ENCODE measurements at regions not wholly inside any gene's neighbourhood (a gene's known extent, or its start where the extent isn't known, plus 50 kb on each side); places are given as distances from the start of the nearest gene placed in this dataset.

DNA sequence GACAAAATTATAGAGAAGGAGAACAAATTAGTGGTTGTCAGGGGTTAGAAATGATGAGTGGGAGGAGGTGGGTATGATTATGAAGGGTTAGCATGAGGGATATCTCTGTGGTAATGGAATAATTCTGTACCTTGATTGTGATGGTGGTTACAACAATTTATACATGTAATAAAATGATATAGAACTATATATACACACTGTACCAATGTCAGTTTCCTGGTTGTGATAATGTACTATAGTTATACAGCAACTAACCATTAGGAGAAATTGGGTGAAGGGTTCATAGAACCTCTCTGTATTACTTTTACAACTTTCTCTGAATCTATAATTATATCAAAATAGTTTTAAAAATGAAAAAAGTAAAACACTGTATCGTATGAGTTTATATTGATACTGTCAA is 148.1 kb downstream of the ZNF621 start:
- Histone ChIP-seq H3K4me3 (no peak overlapping the region), H3K27ac (no peak overlapping the region), H3K9me3 (ENCODE audit: low read depth, low read length) (no peaks in the 10 kb centered on the region), H3K9ac (ENCODE audit: insufficient read length) (no peak overlapping the region), H3K36me3 (ENCODE audit: insufficient read depth, low read length) (no peaks in the 10 kb centered on the region)
- TF ChIP-seq POLR2AphosphoS5 (IDR thresholded peaks at IDR 0.05; ENCODE audit: borderline replicate concordance, low read depth, low read length) (no peak), EZH2 (IDR thresholded peaks at IDR 0.05) (no peak), FOXP2 (optimal IDR thresholded peaks at IDR 0.05; ENCODE audit: control extremely low read depth, extremely low read length, insufficient read depth) (no peak)
- no peak for DNase-seq (ENCODE audit: low read depth, low spot score)

DNA sequence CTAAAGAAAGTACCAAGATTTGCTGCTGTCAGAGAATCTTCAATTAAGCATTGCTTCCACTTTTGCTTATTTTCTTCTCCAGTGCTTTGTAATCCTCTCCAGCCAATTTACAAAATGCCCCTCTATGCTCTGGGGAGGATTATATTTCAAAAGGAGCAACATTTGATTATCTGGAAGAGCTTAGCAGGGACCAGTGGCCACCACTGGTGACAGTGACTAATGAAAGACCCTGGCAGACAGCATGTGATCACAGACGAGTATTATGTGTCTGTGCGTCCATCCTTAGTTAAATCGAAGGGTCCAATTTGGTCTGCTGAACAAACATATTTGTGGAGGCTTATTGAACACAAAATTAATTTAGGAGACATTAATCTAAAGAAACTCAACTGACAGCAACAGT is 152.6 kb downstream of the ZNF621 start:
- Histone ChIP-seq H3K36me3 (ENCODE audit: insufficient read depth, low read length) (no peaks in the 10 kb centered on the region), H3K9me3 (ENCODE audit: low read depth, low read length) (no peaks in the 10 kb centered on the region), H3K9ac (ENCODE audit: insufficient read length) (no peak overlapping the region), H3K27ac (no peak overlapping the region), H3K4me3 (no peak overlapping the region)
- DNase-seq (ENCODE audit: low read depth, low spot score) = no peak
- TF ChIP-seq FOXP2 (optimal IDR thresholded peaks at IDR 0.05; ENCODE audit: control extremely low read depth, extremely low read length, insufficient read depth) = no peak
- no peak for TF ChIP-seq POLR2AphosphoS5 (IDR thresholded peaks at IDR 0.05; ENCODE audit: borderline replicate concordance, low read depth, low read length)
- TF ChIP-seq EZH2 (IDR thresholded peaks at IDR 0.05) = no peak

DNA sequence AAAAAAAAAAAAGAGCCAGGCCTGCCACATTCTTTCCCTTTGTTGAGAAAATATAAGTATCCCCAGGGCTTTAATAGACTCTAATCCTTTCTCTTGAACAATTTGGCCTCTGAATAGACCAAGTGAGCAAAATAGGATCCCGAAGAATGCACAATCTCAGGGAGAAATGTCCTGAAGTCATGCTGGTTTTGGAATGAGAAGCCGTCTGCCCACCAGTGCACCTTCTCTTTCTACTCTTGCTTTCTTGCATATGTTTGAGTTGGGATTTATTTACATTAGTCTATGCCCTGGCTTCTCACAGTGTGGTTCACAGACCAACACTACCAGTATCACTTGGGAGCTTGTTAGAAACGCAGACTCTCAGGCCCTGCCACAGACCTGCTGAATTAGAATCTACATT is 153.0 kb downstream of the ZNF621 start:
- no peaks in the 10 kb centered on the region for H3K9me3 ChIP-seq (ENCODE audit: low read depth, low read length)
- TF ChIP-seq POLR2AphosphoS5 (IDR thresholded peaks at IDR 0.05; ENCODE audit: borderline replicate concordance, low read depth, low read length) = no peak
- TF ChIP-seq FOXP2 (optimal IDR thresholded peaks at IDR 0.05; ENCODE audit: control extremely low read depth, extremely low read length, insufficient read depth) = no peak
- TF ChIP-seq EZH2 (IDR thresholded peaks at IDR 0.05) = no peak
- H3K9ac ChIP-seq (ENCODE audit: insufficient read length) = no peak overlapping the region
- DNase-seq (ENCODE audit: low read depth, low spot score) = no peak
- H3K36me3 ChIP-seq (ENCODE audit: insufficient read depth, low read length) = no peaks in the 10 kb centered on the region
- no peak overlapping the region for H3K4me3 ChIP-seq
- no peak overlapping the region for H3K27ac ChIP-seq

DNA sequence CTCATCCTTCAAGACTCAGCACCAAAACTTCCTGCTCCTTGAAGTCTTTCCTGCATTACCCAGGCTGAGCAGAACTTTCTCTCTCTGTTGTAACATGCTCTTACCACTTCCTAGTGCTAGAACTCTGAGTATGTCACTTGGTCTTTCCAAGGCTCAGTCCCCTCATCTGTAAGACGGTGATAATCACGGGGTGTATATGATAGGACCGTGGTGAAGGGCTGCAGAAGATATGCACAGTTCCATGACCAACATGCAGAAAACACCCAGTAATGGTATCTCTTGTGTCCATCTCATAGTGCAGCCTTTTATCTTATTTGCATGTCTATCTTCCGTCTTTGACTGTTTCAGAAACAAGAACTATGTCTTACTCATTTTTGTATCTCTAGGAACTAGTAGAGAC is 154.5 kb downstream of the ZNF621 start:
- no peaks in the 10 kb centered on the region for H3K36me3 ChIP-seq (ENCODE audit: insufficient read depth, low read length)
- H3K4me3 ChIP-seq = no peak overlapping the region
- no peaks in the 10 kb centered on the region for H3K9me3 ChIP-seq (ENCODE audit: low read depth, low read length)
- H3K9ac ChIP-seq (ENCODE audit: insufficient read length) = no peak overlapping the region
- TF ChIP-seq FOXP2 (optimal IDR thresholded peaks at IDR 0.05; ENCODE audit: control extremely low read depth, extremely low read length, insufficient read depth) (no peak), EZH2 (IDR thresholded peaks at IDR 0.05) (no peak), POLR2AphosphoS5 (IDR thresholded peaks at IDR 0.05; ENCODE audit: borderline replicate concordance, low read depth, low read length) (no peak)
- H3K27ac ChIP-seq = no peak overlapping the region
- DNase-seq (ENCODE audit: low read depth, low spot score) = no peak

DNA sequence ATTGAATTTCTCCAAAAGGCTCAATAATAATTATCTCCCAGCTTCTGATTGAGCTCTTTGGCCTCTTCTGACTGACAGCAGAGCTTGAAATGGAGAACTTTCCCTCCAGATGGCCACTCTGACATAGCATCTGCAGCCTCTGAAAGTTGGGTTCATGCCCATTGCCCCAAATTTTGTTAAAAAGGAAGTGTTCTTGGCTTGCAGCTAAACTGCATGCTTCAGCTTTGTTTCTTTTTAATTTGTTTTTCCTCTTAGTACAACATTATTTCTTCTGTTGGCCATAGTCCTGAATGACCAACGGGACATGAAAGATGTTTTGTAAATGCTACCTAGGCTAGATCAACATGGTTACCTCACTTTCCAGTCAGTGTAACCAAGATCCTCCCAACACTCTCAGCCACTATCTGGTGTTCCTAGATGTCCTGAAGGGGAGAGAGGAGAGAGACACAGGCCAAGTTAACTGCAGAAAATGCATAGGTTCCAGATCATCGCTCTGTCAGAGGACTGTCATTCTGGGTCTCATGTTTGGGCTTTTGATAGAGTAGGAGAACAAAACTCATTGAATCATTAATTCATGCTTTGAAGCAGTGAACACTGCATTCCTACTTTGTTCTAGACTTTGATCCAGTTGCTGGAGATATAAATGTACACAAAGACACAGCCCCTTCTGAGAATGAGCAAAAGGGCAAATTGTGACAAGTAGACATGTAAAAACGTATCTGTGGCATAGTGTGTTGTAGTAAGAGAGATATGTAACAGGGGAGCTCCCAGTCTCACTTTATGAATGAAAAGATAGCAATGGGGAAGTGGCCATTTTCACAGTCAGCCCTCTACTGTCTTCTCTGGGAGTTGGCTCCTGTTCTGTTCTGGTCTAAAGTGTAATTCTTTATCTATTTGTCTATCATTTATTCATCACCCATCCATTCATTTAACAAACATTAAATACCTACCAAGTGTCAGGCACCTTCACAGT is 156.2 kb downstream of the ZNF621 start:
- DNase-seq (ENCODE audit: low read depth, low spot score) = no peak
- no peak for TF ChIP-seq POLR2AphosphoS5 (IDR thresholded peaks at IDR 0.05; ENCODE audit: borderline replicate concordance, low read depth, low read length)
- TF ChIP-seq FOXP2 (optimal IDR thresholded peaks at IDR 0.05; ENCODE audit: control extremely low read depth, extremely low read length, insufficient read depth) = no peak
- no peak for TF ChIP-seq EZH2 (IDR thresholded peaks at IDR 0.05)

DNA sequence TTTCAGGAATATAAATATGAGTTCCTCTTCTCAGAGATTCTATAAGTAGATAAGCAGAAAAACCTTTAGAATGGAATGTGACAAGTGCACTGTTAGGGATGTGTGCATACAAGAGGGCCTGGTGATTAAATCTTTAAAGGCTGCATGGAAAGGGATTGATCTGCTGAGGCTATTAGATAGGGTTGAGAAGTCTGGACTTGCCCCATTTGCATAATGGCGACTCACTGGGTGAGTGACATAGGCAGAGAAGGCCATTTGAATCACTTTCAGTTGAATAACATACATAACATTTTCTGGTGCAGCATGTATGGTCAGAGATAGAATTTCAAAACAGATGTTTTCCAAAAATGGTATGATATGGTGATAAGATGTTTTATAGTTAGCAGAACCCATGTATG is 156.9 kb downstream of the ZNF621 start:
- Histone ChIP-seq H3K9me3 (ENCODE audit: low read depth, low read length) (no peaks in the 10 kb centered on the region), H3K4me3 (no peak overlapping the region), H3K9ac (ENCODE audit: insufficient read length) (no peak overlapping the region), H3K27ac (no peak overlapping the region), H3K36me3 (ENCODE audit: insufficient read depth, low read length) (no peaks in the 10 kb centered on the region)
- no peak for TF ChIP-seq POLR2AphosphoS5 (IDR thresholded peaks at IDR 0.05; ENCODE audit: borderline replicate concordance, low read depth, low read length)
- DNase-seq (ENCODE audit: low read depth, low spot score) = no peak

More for the DNA sequence above, 156.2 kb downstream of the ZNF621 start:
- no peaks in the 10 kb centered on the region for H3K36me3 ChIP-seq (ENCODE audit: insufficient read depth, low read length)
- no peaks in the 10 kb centered on the region for H3K9me3 ChIP-seq (ENCODE audit: low read depth, low read length)
- H3K9ac ChIP-seq (ENCODE audit: insufficient read length) = no peak overlapping the region
- H3K4me3 ChIP-seq = no peak overlapping the region
- H3K27ac ChIP-seq = no peak overlapping the region

DNA sequence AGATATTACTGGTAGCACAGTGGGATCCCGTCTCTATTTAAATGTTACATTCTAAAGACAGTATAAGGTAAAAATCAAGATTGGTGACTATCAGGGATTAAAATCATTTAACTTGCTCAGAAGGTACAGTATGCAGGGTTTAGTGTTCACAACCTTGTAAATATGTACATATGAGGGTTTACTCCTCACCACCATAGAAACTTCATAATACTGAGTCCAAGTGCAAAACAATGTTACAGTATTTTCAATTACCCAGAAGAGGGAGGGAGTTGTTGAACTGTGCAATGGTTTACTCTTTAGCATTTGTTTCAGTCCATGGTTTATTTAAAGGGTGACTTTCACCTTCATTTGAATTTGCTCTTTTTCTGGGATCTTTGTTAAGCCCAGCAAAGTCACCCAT is 165.1 kb downstream of the ZNF621 start:
- no peak for DNase-seq (ENCODE audit: low read depth, low spot score)
- Histone ChIP-seq H3K4me3 (no peak overlapping the region), H3K9me3 (ENCODE audit: low read depth, low read length) (no peaks in the 10 kb centered on the region), H3K27ac (no peak overlapping the region), H3K36me3 (ENCODE audit: insufficient read depth, low read length) (no peaks in the 10 kb centered on the region), H3K9ac (ENCODE audit: insufficient read length) (no peak overlapping the region)
- TF ChIP-seq FOXP2 (optimal IDR thresholded peaks at IDR 0.05; ENCODE audit: control extremely low read depth, extremely low read length, insufficient read depth) = no peak
- no peak for TF ChIP-seq EZH2 (IDR thresholded peaks at IDR 0.05)
- TF ChIP-seq POLR2AphosphoS5 (IDR thresholded peaks at IDR 0.05; ENCODE audit: borderline replicate concordance, low read depth, low read length) = no peak

DNA sequence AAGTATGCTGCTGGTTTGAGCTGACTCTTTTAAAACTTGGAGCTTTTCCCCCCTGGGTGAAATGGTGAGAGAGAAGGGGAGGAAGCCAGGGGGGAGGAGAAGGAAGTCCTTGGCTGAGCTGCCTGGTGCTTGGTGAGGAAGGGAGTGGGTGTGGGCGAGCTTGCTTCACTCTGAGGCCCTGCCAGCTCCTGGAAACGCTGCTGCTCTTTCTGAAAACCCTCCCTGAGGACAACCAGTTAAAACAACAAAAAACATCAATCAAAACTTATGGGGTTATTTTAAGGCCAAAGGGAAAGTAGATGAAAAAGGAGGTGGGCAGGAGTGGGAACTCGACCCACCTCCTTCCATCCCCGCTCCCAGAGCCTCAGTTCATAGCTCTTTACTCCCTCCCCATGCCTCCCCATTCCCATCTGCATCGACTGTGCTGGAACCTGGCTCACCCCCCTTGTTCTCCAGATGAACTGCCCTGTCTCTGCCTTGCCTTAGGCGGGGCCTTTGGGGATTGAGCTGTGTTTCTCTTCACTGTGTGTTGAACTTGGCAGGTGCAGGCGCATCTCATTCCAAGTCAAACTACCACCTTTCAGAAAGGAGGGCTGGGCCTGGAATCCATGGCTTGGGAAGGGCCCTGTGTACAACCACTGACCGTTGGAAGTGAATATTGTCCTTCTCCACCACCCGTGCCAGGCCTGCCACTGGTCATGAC is 166.1 kb downstream of the ZNF621 start:
- Histone ChIP-seq H3K9ac (ENCODE audit: insufficient read length) (no peak overlapping the region), H3K9me3 (ENCODE audit: low read depth, low read length) (no peaks in the 10 kb centered on the region), H3K27ac (no peak overlapping the region), H3K4me3 (no peak overlapping the region), H3K36me3 (ENCODE audit: insufficient read depth, low read length) (no peaks in the 10 kb centered on the region)
- TF ChIP-seq EZH2 (IDR thresholded peaks at IDR 0.05) = no peak
- TF ChIP-seq FOXP2 (optimal IDR thresholded peaks at IDR 0.05; ENCODE audit: control extremely low read depth, extremely low read length, insufficient read depth) = no peak
- TF ChIP-seq POLR2AphosphoS5 (IDR thresholded peaks at IDR 0.05; ENCODE audit: borderline replicate concordance, low read depth, low read length) = no peak
- no peak for DNase-seq (ENCODE audit: low read depth, low spot score)

Measured in SK-N-MC (cell line).